ENCODE measurements at regions not wholly inside any gene's neighbourhood (a gene's known extent, or its start where the extent isn't known, plus 50 kb on each side); places are given as distances from the start of the nearest gene placed in this dataset.
"Not testable (repeated sequence)": the region's sequence is repeated elsewhere in the genome, so short reads cannot be mapped to it uniquely, and the experiment has no call there.

GRCh38 chr15:96165775-96166174 lies 164.7 kb upstream of the NR2F2 start:
- no peaks in the 10 kb centered on the region for H3K36me3 ChIP-seq
- no peak for DNase-seq (ENCODE audit: low spot score in 2 of 2)
- 97% methylated on average over 2 of the region's 2 CpGs for WGBS
- no peak overlapping the region for H3K4me3 ChIP-seq
- TF ChIP-seq CTCF (IDR thresholded peaks at IDR 0.05) = no peak
- TF ChIP-seq POLR2AphosphoS5 (IDR thresholded peaks at IDR 0.05) = no peak
- TF ChIP-seq POLR2A (IDR thresholded peaks at IDR 0.05) = no peak
- TF ChIP-seq EP300 (IDR thresholded peaks at IDR 0.05) = no peak
- H3K27me3 ChIP-seq = no peaks in the 10 kb centered on the region
- no peaks in the 10 kb centered on the region for H3K4me1 ChIP-seq
- no peaks in the 10 kb centered on the region for H3K9me3 ChIP-seq
- no peak overlapping the region for H3K27ac ChIP-seq

GRCh38 chr15:96166223-96167200 lies 164.0 kb upstream of the NR2F2 start:
- H3K27me3 ChIP-seq = no peaks in the 10 kb centered on the region
- H3K27ac ChIP-seq = no peak overlapping the region
- H3K36me3 ChIP-seq = no peaks in the 10 kb centered on the region
- DNase-seq (ENCODE audit: low spot score in 2 of 2) = no peak
- TF ChIP-seq POLR2AphosphoS5 (IDR thresholded peaks at IDR 0.05) (no peak), POLR2A (IDR thresholded peaks at IDR 0.05) (no peak), EP300 (IDR thresholded peaks at IDR 0.05) (no peak), CTCF (IDR thresholded peaks at IDR 0.05) (no peak)
- H3K4me3 ChIP-seq = no peak overlapping the region
- H3K9me3 ChIP-seq = no peaks in the 10 kb centered on the region
- no peaks in the 10 kb centered on the region for H3K4me1 ChIP-seq
- WGBS = 77% methylated on average over 15 of the region's 15 CpGs

- not testable (repeated sequence) for H3K4me1 ChIP-seq; H3K4me3 ChIP-seq; H3K36me3 ChIP-seq; H3K27ac ChIP-seq; H3K27me3 ChIP-seq; DNase-seq (ENCODE audit: low spot score in 2 of 2); H3K9me3 ChIP-seq
- WGBS = 78% methylated on average over 2 of the region's 2 CpGs
Observed at GRCh38 chr15:96170616-96170978, 159.9 kb upstream of the NR2F2 start.

- H3K36me3 ChIP-seq = no peaks in the 10 kb centered on the region
- no peak for DNase-seq (ENCODE audit: low spot score in 2 of 2)
- no peaks in the 10 kb centered on the region for H3K9me3 ChIP-seq
- H3K27ac ChIP-seq = no peak overlapping the region
- 71% methylated on average over 14 of the region's 14 CpGs for WGBS
- TF ChIP-seq POLR2AphosphoS5 (IDR thresholded peaks at IDR 0.05) (no peak), CTCF (IDR thresholded peaks at IDR 0.05) (no peak)
- H3K4me1 ChIP-seq = no peaks in the 10 kb centered on the region
- no peak overlapping the region for H3K4me3 ChIP-seq
- no peaks in the 10 kb centered on the region for H3K27me3 ChIP-seq
Observed at GRCh38 chr15:96170979-96171739, 159.3 kb upstream of the NR2F2 start.

GRCh38 chr15:96171853-96172296 lies 158.6 kb upstream of the NR2F2 start:
- 54% methylated on average over 5 of the region's 5 CpGs for WGBS
- H3K27ac ChIP-seq = no peak overlapping the region
- H3K27me3 ChIP-seq = no peaks in the 10 kb centered on the region
- H3K4me3 ChIP-seq = no peak overlapping the region
- no peaks in the 10 kb centered on the region for H3K4me1 ChIP-seq
- TF ChIP-seq POLR2AphosphoS5 (IDR thresholded peaks at IDR 0.05) (no peak), POLR2A (IDR thresholded peaks at IDR 0.05) (no peak), CTCF (IDR thresholded peaks at IDR 0.05) (no peak), EP300 (IDR thresholded peaks at IDR 0.05) (no peak)
- no peak for DNase-seq (ENCODE audit: low spot score in 2 of 2)
- no peaks in the 10 kb centered on the region for H3K9me3 ChIP-seq
- no peaks in the 10 kb centered on the region for H3K36me3 ChIP-seq

Data from suprapubic skin (tissue), 4 donors.